ENCODE measurements at regions not wholly inside any gene's neighbourhood (a gene's known extent, or its start where the extent isn't known, plus 50 kb on each side); places are given as distances from the start of the nearest gene placed in this dataset.

DNA sequence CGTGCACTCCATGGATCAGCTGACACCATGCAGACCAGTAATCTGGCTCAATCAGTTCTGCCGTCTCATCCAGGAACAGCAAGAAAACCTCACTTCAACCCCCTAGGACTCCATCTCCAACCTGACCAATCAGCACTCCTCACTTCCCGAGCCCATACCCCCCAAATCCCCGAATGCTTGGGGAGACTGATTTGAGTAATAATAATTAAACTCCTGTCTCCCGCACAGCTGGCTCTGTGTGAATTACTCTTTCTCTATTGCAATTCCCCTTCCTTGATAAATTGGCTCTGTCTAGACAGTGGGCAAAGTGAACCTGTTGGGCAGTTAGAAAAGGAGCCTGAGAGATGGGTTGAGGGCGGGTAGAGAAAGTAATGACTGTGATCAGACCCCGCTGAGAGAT lies 320.0 kb downstream of the HAPSTR1 start:
- H3K4me2 ChIP-seq (ENCODE audit: unreplicated experiment), result no peak overlapping the region
- no peaks in the 10 kb centered on the region for H3K79me2 ChIP-seq (ENCODE audit: insufficient read depth)
- no peaks in the 10 kb centered on the region for H3K9me3 ChIP-seq (ENCODE audit: low read depth)
- no peak overlapping the region for H3K9ac ChIP-seq
- H3K27ac ChIP-seq, result no peak overlapping the region
- H2AFZ ChIP-seq, result no peak overlapping the region
- no peak for DNase-seq
- no peaks in the 10 kb centered on the region for H3K27me3 ChIP-seq (replicated peaks; ENCODE audit: insufficient read depth)
- H4K20me1 ChIP-seq (ENCODE audit: insufficient read depth), result no peaks in the 10 kb centered on the region
- H3K4me1 ChIP-seq (ENCODE audit: insufficient read depth), result no peaks in the 10 kb centered on the region
- in situ Hi-C loops (cut with MboI), result no loop called here
- no peaks in the 10 kb centered on the region for H3K9me2 ChIP-seq (ENCODE audit: insufficient read depth)
- H3K36me3 ChIP-seq (ENCODE audit: low read depth), result no peaks in the 10 kb centered on the region
- WGBS, 2 experiments (ENCODE audit: low coverage in 1 of 2, low lambda C conversion rate in 2 of 2, missing lambda C conversion rate in 2 of 2), result 15 to 19% methylated on average over 7 of the region's 7 CpGs
- H3F3A ChIP-seq (ENCODE audit: insufficient read depth), result no peaks in the 10 kb centered on the region
- no peak overlapping the region for H3K4me3 ChIP-seq
- no peak for TF ChIP-seq EZH2 (IDR thresholded peaks at IDR 0.05; ENCODE audit: insufficient read depth, poor library complexity, severe bottlenecking)
- no peak for TF ChIP-seq EZH2phosphoT487 (IDR thresholded peaks at IDR 0.05; ENCODE audit: insufficient read depth, low read depth)

DNA sequence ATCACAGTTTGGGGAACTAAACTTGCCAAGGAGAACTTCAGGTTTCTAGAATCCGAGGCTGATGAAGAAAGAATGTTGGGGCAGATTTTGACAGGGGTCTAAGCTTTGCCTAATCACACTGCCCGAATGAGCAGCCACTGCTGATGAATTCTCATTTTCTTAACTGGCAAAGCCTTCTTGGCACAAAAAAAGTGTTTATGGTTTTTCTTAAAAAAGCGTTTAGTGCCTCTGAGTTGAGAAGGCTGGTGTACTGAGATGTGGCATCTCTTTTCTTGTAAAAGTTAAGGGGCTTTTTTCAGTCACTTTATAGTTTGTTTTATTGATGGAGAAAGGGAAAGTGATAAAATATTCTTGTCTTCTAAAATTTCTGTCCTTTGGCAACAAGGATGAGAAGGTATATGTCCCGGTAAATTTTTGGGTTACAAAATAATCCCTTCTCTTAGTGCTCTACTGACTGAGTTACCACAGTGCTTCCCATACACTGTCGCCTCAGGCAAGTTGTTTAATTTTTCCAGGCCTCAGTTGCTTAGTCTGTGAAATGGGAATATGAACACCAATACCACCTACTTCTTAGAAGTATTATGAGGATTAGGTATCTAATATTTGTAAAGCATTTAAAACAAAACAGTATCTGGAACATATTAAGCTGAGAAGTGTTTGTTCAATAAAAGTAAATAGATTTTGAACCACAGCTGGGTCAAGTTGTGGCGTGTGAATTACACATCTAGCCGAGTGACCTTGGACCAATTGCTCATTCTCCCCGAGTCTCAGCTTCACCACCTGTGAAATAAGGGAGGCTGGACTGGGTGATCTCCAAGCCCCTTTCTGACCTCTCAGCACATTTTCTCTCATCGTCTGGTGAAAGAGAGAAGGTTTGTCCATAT lies 320.8 kb downstream of the HAPSTR1 start:
- H3K4me1 ChIP-seq (ENCODE audit: insufficient read depth), result no peaks in the 10 kb centered on the region
- no peaks in the 10 kb centered on the region for H3K27me3 ChIP-seq (replicated peaks; ENCODE audit: insufficient read depth)
- in situ Hi-C loops (cut with MboI), result no loop called here
- TF ChIP-seq EZH2 (IDR thresholded peaks at IDR 0.05; ENCODE audit: insufficient read depth, poor library complexity, severe bottlenecking) (no peak), EZH2phosphoT487 (IDR thresholded peaks at IDR 0.05; ENCODE audit: insufficient read depth, low read depth) (no peak)
- no peak overlapping the region for H3K4me3 ChIP-seq
- no peak overlapping the region for H2AFZ ChIP-seq
- no peak for DNase-seq
- H3K36me3 ChIP-seq (ENCODE audit: low read depth), result no peaks in the 10 kb centered on the region
- no peak overlapping the region for H3K4me2 ChIP-seq (ENCODE audit: unreplicated experiment)
- no peak overlapping the region for H3K27ac ChIP-seq
- no peaks in the 10 kb centered on the region for H3K79me2 ChIP-seq (ENCODE audit: insufficient read depth)
- no peak overlapping the region for H3K9ac ChIP-seq
- no peaks in the 10 kb centered on the region for H3K9me3 ChIP-seq (ENCODE audit: low read depth)
- no peaks in the 10 kb centered on the region for H3F3A ChIP-seq (ENCODE audit: insufficient read depth)
- 10 to 13% methylated on average over 9 of the region's 9 CpGs for WGBS, 2 experiments (ENCODE audit: low coverage in 1 of 2, low lambda C conversion rate in 2 of 2, missing lambda C conversion rate in 2 of 2)
- no peaks in the 10 kb centered on the region for H4K20me1 ChIP-seq (ENCODE audit: insufficient read depth)
- no peaks in the 10 kb centered on the region for H3K9me2 ChIP-seq (ENCODE audit: insufficient read depth)

DNA sequence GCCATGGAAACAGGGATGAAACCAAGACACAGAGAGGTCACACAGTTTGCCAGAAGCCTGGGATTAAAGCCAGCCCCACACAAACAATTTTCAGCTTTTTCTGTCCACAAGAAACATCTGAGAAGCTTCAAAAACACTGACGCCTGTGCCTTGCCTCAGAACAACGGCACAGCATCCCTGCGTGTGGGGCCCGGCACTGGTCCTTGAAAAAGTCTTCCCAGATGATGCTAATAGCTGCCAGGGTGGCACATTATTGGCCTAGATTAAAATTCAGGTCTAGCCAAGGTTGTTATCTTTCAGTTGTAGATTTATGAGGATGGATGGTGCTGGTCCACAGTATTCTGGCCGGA lies 321.4 kb downstream of the HAPSTR1 start:
- 2 to 9% methylated on average over 5 of the region's 5 CpGs for WGBS, 2 experiments (ENCODE audit: low coverage in 1 of 2, low lambda C conversion rate in 2 of 2, missing lambda C conversion rate in 2 of 2)
- no peak overlapping the region for H3K4me3 ChIP-seq

DNA sequence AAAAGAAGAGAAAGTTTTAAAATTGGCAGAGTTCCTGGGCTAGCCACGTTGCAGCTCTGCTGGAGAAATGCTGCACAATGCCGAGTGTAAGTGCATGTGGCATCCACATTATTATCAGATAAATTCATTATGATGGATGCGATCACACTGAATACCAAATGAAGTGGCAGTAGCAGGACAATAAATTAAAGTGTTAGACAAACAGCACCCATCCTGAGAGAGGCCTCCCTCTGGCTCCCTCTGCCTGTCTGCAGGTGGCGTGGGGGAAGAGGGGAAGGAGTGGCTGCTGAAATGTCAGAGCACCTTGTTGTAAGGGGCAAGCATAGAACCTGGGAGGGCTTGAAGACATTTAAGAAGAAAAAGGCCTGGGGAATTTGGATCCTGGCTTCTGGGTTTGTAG lies 324.1 kb downstream of the HAPSTR1 start:
- Histone ChIP-seq H3K9ac (no peak overlapping the region), H3K9me3 (ENCODE audit: low read depth) (no peaks in the 10 kb centered on the region), H3K36me3 (ENCODE audit: low read depth) (no peaks in the 10 kb centered on the region), H3K27me3 (replicated peaks; ENCODE audit: insufficient read depth) (no peaks in the 10 kb centered on the region), H2AFZ (no peak overlapping the region), H4K20me1 (ENCODE audit: insufficient read depth) (no peaks in the 10 kb centered on the region), H3K79me2 (ENCODE audit: insufficient read depth) (no peaks in the 10 kb centered on the region), H3K4me1 (ENCODE audit: insufficient read depth) (no peaks in the 10 kb centered on the region), H3K9me2 (ENCODE audit: insufficient read depth) (no peaks in the 10 kb centered on the region), H3K4me2 (ENCODE audit: unreplicated experiment) (no peak overlapping the region), H3F3A (ENCODE audit: insufficient read depth) (no peaks in the 10 kb centered on the region), H3K27ac (no peak overlapping the region), H3K4me3 (no peak overlapping the region)
- no peak for DNase-seq
- WGBS, 2 experiments (ENCODE audit: low coverage in 1 of 2, low lambda C conversion rate in 2 of 2, missing lambda C conversion rate in 2 of 2), result 7 to 8% methylated on average over 4 of the region's 4 CpGs
- in situ Hi-C loops (cut with MboI), result no loop called here
- no peak for TF ChIP-seq EZH2phosphoT487 (IDR thresholded peaks at IDR 0.05; ENCODE audit: insufficient read depth, low read depth)
- TF ChIP-seq EZH2 (IDR thresholded peaks at IDR 0.05; ENCODE audit: insufficient read depth, poor library complexity, severe bottlenecking), result no peak

More for the DNA sequence above, 321.4 kb downstream of the HAPSTR1 start:
- Histone ChIP-seq H3K27ac (no peak overlapping the region), H3F3A (ENCODE audit: insufficient read depth) (no peaks in the 10 kb centered on the region), H3K27me3 (replicated peaks; ENCODE audit: insufficient read depth) (no peaks in the 10 kb centered on the region), H3K4me2 (ENCODE audit: unreplicated experiment) (no peak overlapping the region), H3K9me3 (ENCODE audit: low read depth) (no peaks in the 10 kb centered on the region), H3K9me2 (ENCODE audit: insufficient read depth) (no peaks in the 10 kb centered on the region), H3K4me1 (ENCODE audit: insufficient read depth) (no peaks in the 10 kb centered on the region), H4K20me1 (ENCODE audit: insufficient read depth) (no peaks in the 10 kb centered on the region), H3K9ac (no peak overlapping the region), H2AFZ (no peak overlapping the region), H3K36me3 (ENCODE audit: low read depth) (no peaks in the 10 kb centered on the region), H3K79me2 (ENCODE audit: insufficient read depth) (no peaks in the 10 kb centered on the region)
- in situ Hi-C loops (cut with MboI), result no loop called here
- TF ChIP-seq EZH2 (IDR thresholded peaks at IDR 0.05; ENCODE audit: insufficient read depth, poor library complexity, severe bottlenecking), result no peak
- no peak for TF ChIP-seq EZH2phosphoT487 (IDR thresholded peaks at IDR 0.05; ENCODE audit: insufficient read depth, low read depth)
- DNase-seq, result no peak
